Tibial nerve (tissue), 3 donors: ENCODE measurements at regions not wholly inside any gene's neighbourhood (a gene's known extent, or its start where the extent isn't known, plus 50 kb on each side); places are given as distances from the start of the nearest gene placed in this dataset.

ENCODE experiments used
- POLR2A ChIP-seq, 2 donors: fragments of 450-650 bp; IDR thresholded peaks; one replicate each; pipeline ENCODE4 v1.6.1; 2017; ENCODE audit warnings: antibody characterized with exemption in 2 of 2, mild to moderate bottlenecking in 2 of 2, moderate library complexity in 2 of 2
- TF ChIP-seq, protein P1 (sequence below), 5 experiments: fragments of 200-600 bp in 3 of 5; fragments of 450-650 bp in 2 of 5; sonication (generic) in 3 of 5; IDR thresholded peaks; one replicate each; pipeline ENCODE4 v1.5.1; 2016 to 2019; ENCODE audit warnings: antibody characterized with exemption in 5 of 5, mild to moderate bottlenecking in 3 of 5, moderate library complexity in 2 of 5

DNA sequence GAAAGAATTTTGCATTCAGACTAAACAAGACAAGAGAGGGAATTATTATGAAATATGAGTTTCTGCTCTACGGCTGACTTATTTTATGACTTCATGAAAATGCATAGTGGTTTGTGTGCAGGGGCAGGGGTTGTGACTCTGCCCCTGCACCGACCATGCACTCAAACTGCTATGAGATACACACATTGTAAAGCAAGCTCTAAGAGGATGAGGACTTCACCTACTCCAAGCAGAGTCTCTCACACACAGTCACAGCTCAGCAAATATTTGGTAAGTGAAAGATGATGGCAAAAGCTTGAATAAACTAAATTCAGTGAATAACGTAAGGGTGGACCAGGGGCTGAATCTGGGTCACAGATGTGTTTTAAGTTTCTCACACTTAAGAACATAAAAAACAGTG lies 542.9 kb downstream of the PRELID2 start:
- TF ChIP-seq POLR2A (IDR thresholded peaks at IDR 0.05) = no peak
- TF ChIP-seq, protein P1, sequence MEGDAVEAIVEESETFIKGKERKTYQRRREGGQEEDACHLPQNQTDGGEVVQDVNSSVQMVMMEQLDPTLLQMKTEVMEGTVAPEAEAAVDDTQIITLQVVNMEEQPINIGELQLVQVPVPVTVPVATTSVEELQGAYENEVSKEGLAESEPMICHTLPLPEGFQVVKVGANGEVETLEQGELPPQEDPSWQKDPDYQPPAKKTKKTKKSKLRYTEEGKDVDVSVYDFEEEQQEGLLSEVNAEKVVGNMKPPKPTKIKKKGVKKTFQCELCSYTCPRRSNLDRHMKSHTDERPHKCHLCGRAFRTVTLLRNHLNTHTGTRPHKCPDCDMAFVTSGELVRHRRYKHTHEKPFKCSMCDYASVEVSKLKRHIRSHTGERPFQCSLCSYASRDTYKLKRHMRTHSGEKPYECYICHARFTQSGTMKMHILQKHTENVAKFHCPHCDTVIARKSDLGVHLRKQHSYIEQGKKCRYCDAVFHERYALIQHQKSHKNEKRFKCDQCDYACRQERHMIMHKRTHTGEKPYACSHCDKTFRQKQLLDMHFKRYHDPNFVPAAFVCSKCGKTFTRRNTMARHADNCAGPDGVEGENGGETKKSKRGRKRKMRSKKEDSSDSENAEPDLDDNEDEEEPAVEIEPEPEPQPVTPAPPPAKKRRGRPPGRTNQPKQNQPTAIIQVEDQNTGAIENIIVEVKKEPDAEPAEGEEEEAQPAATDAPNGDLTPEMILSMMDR (IDR thresholded peaks at IDR 0.05) = no peak
